Liver (tissue), 7 donors: ENCODE measurements at regions not wholly inside any gene's neighbourhood (a gene's known extent, or its start where the extent isn't known, plus 50 kb on each side); places are given as distances from the start of the nearest gene placed in this dataset.
"Not testable (repeated sequence)": the region's sequence is repeated elsewhere in the genome, so short reads cannot be mapped to it uniquely, and the experiment has no call there.

ENCODE experiments used
- DNase-seq: peaks from one replicate; pipeline ENCODE4 v3.0.0-alpha.2; 2017; ENCODE audit warnings: low spot score
- H3K27ac ChIP-seq, 2 donors: one replicate each; pipeline ENCODE4 v1.7.0; 2013; ENCODE audit warnings: inconsistent platforms in 2 of 2, low read length in 2 of 2, control low read depth in 1 of 2, low read depth in 1 of 2, mild to moderate bottlenecking in 1 of 2
- H3K27me3 ChIP-seq, 4 donors: one replicate each; pipeline versions ENCODE4 v1.6.1 to v1.7.0; 2013; ENCODE audit warnings: low read length in 3 of 4, inconsistent platforms in 1 of 4, mild to moderate bottlenecking in 1 of 4, moderate library complexity in 1 of 4; ENCODE audit not compliant: control insufficient read depth in 4 of 4, insufficient read depth in 4 of 4
- H3K36me3 ChIP-seq, 4 donors: one replicate each; pipeline versions ENCODE4 v1.6.1 to v1.7.0; 2013; ENCODE audit warnings: low read length in 3 of 4, mild to moderate bottlenecking in 3 of 4, low read depth in 1 of 4, moderate library complexity in 1 of 4; ENCODE audit not compliant: control insufficient read depth in 4 of 4, insufficient read depth in 3 of 4
- H3K4me1 ChIP-seq, 4 donors: one replicate each; pipeline versions ENCODE4 v1.6.1 to v1.7.0; 2013; ENCODE audit warnings: low read length in 3 of 4, mild to moderate bottlenecking in 3 of 4, moderate library complexity in 1 of 4; ENCODE audit not compliant: control insufficient read depth in 4 of 4, insufficient read depth in 4 of 4
- H3K4me3 ChIP-seq, 3 donors: one replicate each; pipeline versions ENCODE4 v1.6.1 to v1.7.0; 2013; ENCODE audit warnings: low read length in 3 of 3, control low read depth in 1 of 3, low read depth in 1 of 3, mild to moderate bottlenecking in 1 of 3
- H3K9ac ChIP-seq, 2 donors: one replicate each; pipeline ENCODE4 v1.7.0; 2013; ENCODE audit warnings: low read length in 2 of 2, mild to moderate bottlenecking in 2 of 2, moderate library complexity in 2 of 2, control low read depth in 1 of 2, low read depth in 1 of 2
- H3K9me3 ChIP-seq, 4 donors: one replicate each; pipeline versions ENCODE4 v1.6.1 to v1.7.0; 2013; ENCODE audit warnings: low read length in 3 of 4; ENCODE audit not compliant: control insufficient read depth in 4 of 4
- HNF4A ChIP-seq, 2 donors: conservative IDR thresholded peaks; 2 replicates each; pipeline ENCODE4 v1.6.1; 2016; ENCODE audit warnings: antibody characterized with exemption in 2 of 2, mild to moderate bottlenecking in 2 of 2
- WGBS: extraction: QIAGEN DNeasy Blood & Tissue Kit; methylation state at CpG from one replicate; pipeline ENCODE4 v1.1.7; 2013; 5-methylcytosine and 5-hydroxymethylcytosine counted together
- donor health status: healthy.
- donor health status: healthy.
- donor health status: healthy.
- donor health status: healthy.

- not testable (repeated sequence) for DNase-seq, H3K9me3 ChIP-seq, H3K27me3 ChIP-seq, H3K9ac ChIP-seq, H3K4me3 ChIP-seq, H3K36me3 ChIP-seq, H3K4me1 ChIP-seq, H3K27ac ChIP-seq
- WGBS: 57% methylated on average over 19 of the region's 19 CpGs
Measured at GRCh38 chr4:4032801-4033605, 193.7 kb downstream of the OTOP1 start.

- H3K9ac ChIP-seq, H3K9me3 ChIP-seq, H3K4me3 ChIP-seq, DNase-seq, H3K4me1 ChIP-seq, H3K27ac ChIP-seq, H3K36me3 ChIP-seq, H3K27me3 ChIP-seq: not testable (repeated sequence)
- 77% methylated on average over 9 of the region's 9 CpGs for WGBS
Measured at GRCh38 chr4:4037399-4038138, 189.2 kb downstream of the OTOP1 start.

GRCh38 chr4:4045823-4046222 is 180.9 kb downstream of the OTOP1 start:
- not testable (repeated sequence) for H3K27ac ChIP-seq, H3K9ac ChIP-seq, H3K9me3 ChIP-seq, H3K4me3 ChIP-seq, H3K4me1 ChIP-seq, DNase-seq, H3K27me3 ChIP-seq, H3K36me3 ChIP-seq
- WGBS: 21% methylated on average over 3 of the region's 3 CpGs
- TF ChIP-seq HNF4A (conservative IDR thresholded peaks at IDR 0.05): peak; percentile 42 to 57

DNA sequence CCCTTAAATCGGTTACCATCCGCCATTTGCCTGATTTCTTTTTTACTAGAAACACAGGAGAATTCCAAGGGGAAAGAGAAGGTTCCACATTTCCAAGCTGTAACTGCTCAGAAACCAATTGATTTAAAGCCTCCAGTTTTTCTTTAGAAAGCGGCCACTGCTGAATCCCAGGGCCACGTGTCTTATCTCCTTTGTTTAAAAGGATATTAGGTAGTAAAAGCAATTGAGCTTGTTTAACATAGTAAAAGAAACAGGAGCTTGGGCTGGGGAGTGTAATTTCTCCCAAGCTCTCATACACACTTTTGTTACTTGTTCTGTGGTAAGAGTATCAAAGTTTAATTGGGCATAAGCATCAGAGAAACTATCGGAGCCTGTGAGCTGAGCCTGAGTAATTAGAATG is 180.0 kb downstream of the OTOP1 start:
- not testable (repeated sequence) for H3K27ac ChIP-seq, H3K27me3 ChIP-seq, H3K9ac ChIP-seq, DNase-seq, H3K36me3 ChIP-seq, H3K4me3 ChIP-seq, H3K9me3 ChIP-seq, H3K4me1 ChIP-seq
- WGBS: 59% methylated on average over 5 of the region's 5 CpGs

DNA sequence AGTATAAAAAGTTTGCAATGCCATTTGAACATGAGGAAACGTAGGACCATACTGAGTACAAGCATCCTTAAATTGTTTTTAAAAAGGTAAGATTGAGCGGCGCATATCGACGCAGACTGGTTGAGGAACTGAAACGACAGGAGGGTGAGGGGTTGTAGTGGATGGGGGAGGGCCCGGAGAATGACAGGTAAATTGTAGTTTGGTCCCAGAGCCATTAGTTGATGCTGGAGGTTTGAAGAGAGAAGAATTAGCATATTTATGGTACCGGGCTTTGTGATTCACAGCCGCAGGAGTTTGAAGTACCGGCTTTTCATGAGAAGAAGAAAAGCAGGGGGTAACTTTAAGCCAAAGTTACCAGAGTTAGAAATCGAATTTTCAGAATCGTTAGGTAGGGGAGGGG is 179.5 kb downstream of the OTOP1 start:
- not testable (repeated sequence) for DNase-seq, H3K27me3 ChIP-seq

GRCh38 chr4:4048227-4048626 is 178.5 kb downstream of the OTOP1 start:
- not testable (repeated sequence) for H3K9me3 ChIP-seq, H3K4me3 ChIP-seq, H3K36me3 ChIP-seq, H3K4me1 ChIP-seq, H3K27me3 ChIP-seq, H3K27ac ChIP-seq, DNase-seq, H3K9ac ChIP-seq
- 26% methylated on average over 8 of the region's 8 CpGs for WGBS

More for the DNA sequence above, 179.5 kb downstream of the OTOP1 start:
- WGBS: 58% methylated on average over 11 of the region's 12 CpGs
- H3K9me3 ChIP-seq, H3K9ac ChIP-seq, H3K27ac ChIP-seq, H3K4me3 ChIP-seq, H3K36me3 ChIP-seq, H3K4me1 ChIP-seq: not testable (repeated sequence)

DNA sequence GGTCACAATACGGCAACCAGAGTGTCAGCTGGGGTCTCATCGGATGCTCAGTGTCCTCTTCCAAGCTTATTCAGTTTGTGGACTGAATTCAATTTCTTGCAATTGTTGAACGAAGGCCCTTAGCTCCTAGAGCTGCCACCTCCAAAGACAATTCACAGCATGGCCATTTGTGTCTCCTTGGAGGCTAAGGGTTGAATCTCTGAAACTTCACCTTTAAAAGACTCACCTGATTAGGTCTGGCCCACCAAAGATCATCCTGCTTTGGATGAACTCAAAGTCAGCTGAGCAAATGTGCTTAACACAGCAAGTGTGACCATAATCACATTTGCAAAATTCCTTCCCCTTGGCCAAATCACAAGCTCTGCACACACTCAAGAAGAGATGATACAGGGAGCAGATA is 175.9 kb downstream of the OTOP1 start:
- H3K9me3 ChIP-seq, H3K27me3 ChIP-seq, H3K4me1 ChIP-seq, DNase-seq, H3K36me3 ChIP-seq, H3K27ac ChIP-seq, H3K9ac ChIP-seq, H3K4me3 ChIP-seq: not testable (repeated sequence)
- 77% methylated on average over 3 of the region's 3 CpGs for WGBS

DNA sequence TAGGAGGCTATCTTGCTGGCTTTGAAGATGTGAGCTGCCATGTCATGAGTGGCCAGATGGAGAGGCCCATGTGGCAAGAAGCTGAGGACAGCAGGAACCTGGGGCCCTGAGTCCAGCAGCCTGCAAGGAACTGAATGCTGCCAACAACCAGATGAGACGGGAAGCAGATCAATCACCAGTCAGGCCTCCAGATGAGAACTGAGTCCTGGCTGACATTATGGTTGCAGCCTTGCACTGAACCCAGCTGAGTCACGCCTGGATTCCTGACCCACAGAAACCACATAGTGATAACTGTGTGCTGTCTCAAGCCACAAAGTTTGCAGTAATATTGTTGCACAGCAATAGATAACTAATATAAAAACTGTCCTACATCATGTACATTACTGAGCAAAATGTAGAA is 173.8 kb downstream of the OTOP1 start:
- not testable (repeated sequence) for H3K27ac ChIP-seq, H3K4me3 ChIP-seq, H3K36me3 ChIP-seq, H3K4me1 ChIP-seq, H3K9ac ChIP-seq, H3K9me3 ChIP-seq, DNase-seq, H3K27me3 ChIP-seq
- WGBS: 63% methylated on average over 2 of the region's 2 CpGs
